Right atrium auricular region (tissue), 2 donors: ENCODE measurements at regions not wholly inside any gene's neighbourhood (a gene's known extent, or its start where the extent isn't known, plus 50 kb on each side); places are given as distances from the start of the nearest gene placed in this dataset.
"Not testable (repeated sequence)": the region's sequence is repeated elsewhere in the genome, so short reads cannot be mapped to it uniquely, and the experiment has no call there.

ENCODE experiments used
- DNase-seq: peaks from one replicate; pipeline ENCODE4 v3.0.0-alpha.2; 2019; ENCODE audit warnings: low spot score
- H3K27ac ChIP-seq, 2 donors: fragments of 200-600 bp; sonication (generic); 1 replicate in 1 of 2; 2 replicates in 1 of 2; pipeline ENCODE4 v1.5.1; 2016 to 2019
- H3K27me3 ChIP-seq, 2 donors: fragments of 200-600 bp; sonication (generic); one replicate each; pipeline versions ENCODE4 v1.5.1 to v1.6.0; 2017 to 2019
- H3K36me3 ChIP-seq: fragments of 200-600 bp; sonication (generic); one replicate; pipeline ENCODE4 v1.5.1; 2016
- H3K4me1 ChIP-seq, 2 donors: fragments of 200-600 bp; sonication (generic); one replicate each; pipeline versions ENCODE4 v1.5.1 to v1.6.0; 2017 to 2019
- H3K4me3 ChIP-seq, 2 donors: fragments of 200-600 bp; sonication (generic); 1 replicate in 1 of 2; 2 replicates in 1 of 2; pipeline ENCODE4 v1.5.1; 2017 to 2019; ENCODE audit warnings: mild to moderate bottlenecking in 1 of 2, moderate library complexity in 1 of 2
- H3K9me3 ChIP-seq, 2 donors: fragments of 200-600 bp; sonication (generic); one replicate each; pipeline ENCODE4 v1.5.1; 2019
- TF ChIP-seq, protein P1 (sequence below), 2 donors: fragments of 200-600 bp; sonication (generic); IDR thresholded peaks; one replicate each; pipeline ENCODE4 v1.5.1; 2019; ENCODE audit warnings: antibody characterized with exemption in 2 of 2

GRCh38 chr7:89826121-89826520 lies 328.1 kb upstream of the STEAP1 start:
- no peaks in the 10 kb centered on the region for H3K36me3 ChIP-seq
- H3K27ac ChIP-seq, result no peak overlapping the region
- TF ChIP-seq, protein P1, sequence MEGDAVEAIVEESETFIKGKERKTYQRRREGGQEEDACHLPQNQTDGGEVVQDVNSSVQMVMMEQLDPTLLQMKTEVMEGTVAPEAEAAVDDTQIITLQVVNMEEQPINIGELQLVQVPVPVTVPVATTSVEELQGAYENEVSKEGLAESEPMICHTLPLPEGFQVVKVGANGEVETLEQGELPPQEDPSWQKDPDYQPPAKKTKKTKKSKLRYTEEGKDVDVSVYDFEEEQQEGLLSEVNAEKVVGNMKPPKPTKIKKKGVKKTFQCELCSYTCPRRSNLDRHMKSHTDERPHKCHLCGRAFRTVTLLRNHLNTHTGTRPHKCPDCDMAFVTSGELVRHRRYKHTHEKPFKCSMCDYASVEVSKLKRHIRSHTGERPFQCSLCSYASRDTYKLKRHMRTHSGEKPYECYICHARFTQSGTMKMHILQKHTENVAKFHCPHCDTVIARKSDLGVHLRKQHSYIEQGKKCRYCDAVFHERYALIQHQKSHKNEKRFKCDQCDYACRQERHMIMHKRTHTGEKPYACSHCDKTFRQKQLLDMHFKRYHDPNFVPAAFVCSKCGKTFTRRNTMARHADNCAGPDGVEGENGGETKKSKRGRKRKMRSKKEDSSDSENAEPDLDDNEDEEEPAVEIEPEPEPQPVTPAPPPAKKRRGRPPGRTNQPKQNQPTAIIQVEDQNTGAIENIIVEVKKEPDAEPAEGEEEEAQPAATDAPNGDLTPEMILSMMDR (IDR thresholded peaks at IDR 0.05), result no peak
- no peaks in the 10 kb centered on the region for H3K9me3 ChIP-seq
- H3K27me3 ChIP-seq, result no peaks in the 10 kb centered on the region
- no peak overlapping the region for H3K4me3 ChIP-seq
- no peaks in the 10 kb centered on the region for H3K4me1 ChIP-seq
- DNase-seq, result no peak

DNA sequence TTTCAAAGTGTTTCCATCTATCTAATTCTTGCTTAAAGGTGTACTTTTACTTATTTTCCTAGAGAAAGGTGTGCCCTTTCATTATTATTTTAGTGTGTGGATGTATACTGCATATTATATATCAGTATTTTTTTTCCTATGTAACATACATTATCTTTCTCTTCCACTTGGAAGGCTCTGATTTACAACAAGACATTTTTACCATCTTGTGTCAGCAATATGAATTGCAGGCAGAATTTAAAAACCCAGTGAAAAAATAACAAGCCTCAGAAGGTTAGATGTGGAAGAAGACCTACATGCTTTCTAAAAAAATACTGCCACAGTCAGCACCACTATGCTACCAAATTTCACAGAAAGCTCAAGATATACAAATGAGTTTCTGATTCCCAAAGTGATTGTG lies 327.7 kb upstream of the STEAP1 start:
- Histone ChIP-seq H3K4me1 (no peaks in the 10 kb centered on the region), H3K27me3 (no peaks in the 10 kb centered on the region), H3K4me3 (no peak overlapping the region), H3K36me3 (no peaks in the 10 kb centered on the region), H3K27ac (no peak overlapping the region), H3K9me3 (no peaks in the 10 kb centered on the region)
- no peak for DNase-seq
- TF ChIP-seq, protein P1 (IDR thresholded peaks at IDR 0.05), result no peak

GRCh38 chr7:89837515-89837914 lies 316.8 kb upstream of the STEAP1 start:
- no peaks in the 10 kb centered on the region for H3K4me1 ChIP-seq
- no peak overlapping the region for H3K27ac ChIP-seq
- TF ChIP-seq, protein P1 (IDR thresholded peaks at IDR 0.05), result no peak
- H3K4me3 ChIP-seq, result no peak overlapping the region
- no peak for DNase-seq
- no peaks in the 10 kb centered on the region for H3K9me3 ChIP-seq
- H3K36me3 ChIP-seq, result no peaks in the 10 kb centered on the region
- no peaks in the 10 kb centered on the region for H3K27me3 ChIP-seq

GRCh38 chr7:89839329-89839728 lies 314.9 kb upstream of the STEAP1 start:
- TF ChIP-seq, protein P1 (IDR thresholded peaks at IDR 0.05), result no peak
- Histone ChIP-seq H3K9me3 (no peaks in the 10 kb centered on the region), H3K27ac (no peak overlapping the region), H3K4me1 (no peaks in the 10 kb centered on the region), H3K36me3 (no peaks in the 10 kb centered on the region), H3K4me3 (no peak overlapping the region), H3K27me3 (no peaks in the 10 kb centered on the region)
- no peak for DNase-seq

- no peaks in the 10 kb centered on the region for H3K9me3 ChIP-seq
- no peak overlapping the region for H3K27ac ChIP-seq
- TF ChIP-seq, protein P1 (IDR thresholded peaks at IDR 0.05), result no peak
- H3K27me3 ChIP-seq, result no peaks in the 10 kb centered on the region
- no peak overlapping the region for H3K4me3 ChIP-seq
- no peaks in the 10 kb centered on the region for H3K4me1 ChIP-seq
- no peak for DNase-seq
- no peaks in the 10 kb centered on the region for H3K36me3 ChIP-seq
Observed at GRCh38 chr7:89845952-89846351, 308.3 kb upstream of the STEAP1 start.

DNA sequence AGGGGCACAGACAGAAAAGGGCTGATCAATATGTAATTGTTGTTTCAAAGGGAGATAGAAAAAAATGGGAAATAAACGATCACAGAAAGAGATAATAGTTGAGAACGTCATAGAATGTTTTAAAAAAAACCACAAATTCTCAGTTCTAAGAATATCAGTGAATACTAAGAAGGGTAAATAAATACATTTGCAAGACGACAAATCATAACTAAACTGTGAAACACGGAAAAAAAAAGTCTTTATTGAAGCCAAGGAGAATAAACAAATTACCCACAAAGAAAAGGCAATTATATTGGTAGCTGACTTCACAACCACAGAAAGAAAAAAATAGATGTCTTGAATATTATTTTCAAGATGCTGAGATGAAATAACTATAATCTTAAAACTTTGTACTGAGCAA lies 305.2 kb upstream of the STEAP1 start:
- Histone ChIP-seq H3K4me1 (no peaks in the 10 kb centered on the region), H3K27ac (no peak overlapping the region), H3K9me3 (no peaks in the 10 kb centered on the region)

GRCh38 chr7:89857053-89857452 lies 297.2 kb upstream of the STEAP1 start:
- not testable (repeated sequence) for H3K27me3 ChIP-seq

More for the DNA sequence above, 305.2 kb upstream of the STEAP1 start:
- DNase-seq, result no peak
- H3K4me3 ChIP-seq, result no peak overlapping the region
- no peaks in the 10 kb centered on the region for H3K36me3 ChIP-seq
- no peaks in the 10 kb centered on the region for H3K27me3 ChIP-seq
- TF ChIP-seq, protein P1 (IDR thresholded peaks at IDR 0.05), result no peak

More at GRCh38 chr7:89857053-89857452, 297.2 kb upstream of the STEAP1 start:
- not testable (repeated sequence) for H3K36me3 ChIP-seq, DNase-seq, H3K27ac ChIP-seq, H3K4me3 ChIP-seq, H3K4me1 ChIP-seq
- H3K9me3 ChIP-seq, result peaks cover 0 to 28% of the 10 kb centered on the region in 2 donors
